ENCODE measurements at regions not wholly inside any gene's neighbourhood (a gene's known extent, or its start where the extent isn't known, plus 50 kb on each side); places are given as distances from the start of the nearest gene placed in this dataset.

GRCh38 chr13:60788156-60788829, 391.3 kb downstream of the TDRD3 start:
- no peak for TF ChIP-seq CTCF (IDR thresholded peaks at IDR 0.05)
- no peak for TF ChIP-seq POLR2A (IDR thresholded peaks at IDR 0.05)

Data from Peyer's patch (tissue), 4 donors.